ENCODE measurements at regions not wholly inside any gene's neighbourhood (a gene's known extent, or its start where the extent isn't known, plus 50 kb on each side); places are given as distances from the start of the nearest gene placed in this dataset.

DNA sequence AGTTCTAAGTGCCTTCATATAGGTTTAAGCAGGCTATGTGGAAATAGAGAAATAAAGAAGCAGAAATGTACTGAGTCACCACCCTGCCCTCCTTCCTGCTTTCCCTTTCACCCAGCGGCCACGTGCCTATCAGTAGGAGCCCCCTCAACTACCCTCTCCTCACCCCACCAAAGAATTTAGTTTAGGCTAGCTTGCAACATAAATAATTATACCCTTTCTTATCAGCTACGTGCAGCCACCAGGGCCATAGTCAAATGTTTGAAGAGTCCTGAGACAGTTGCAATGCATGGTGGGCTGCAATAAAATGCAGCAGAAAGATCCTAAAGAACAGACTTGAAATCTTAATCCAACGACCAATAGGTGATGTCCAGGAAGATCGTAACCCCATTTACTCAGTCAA is 101.2 kb downstream of the RTP5 start:
- TF ChIP-seq FOXM1 (IDR thresholded peaks at IDR 0.05; ENCODE audit: borderline replicate concordance, low read depth) (no peak), CEBPB (IDR thresholded peaks at IDR 0.05) (no peak), TEAD4 (IDR thresholded peaks at IDR 0.05) (no peak), ZBTB7A (IDR thresholded peaks at IDR 0.05; ENCODE audit: low read depth) (no peak), NFIC (IDR thresholded peaks at IDR 0.05) (no peak), RAD21 (IDR thresholded peaks at IDR 0.05; ENCODE audit: low read depth) (no peak), TCF12 (IDR thresholded peaks at IDR 0.05; ENCODE audit: low read depth) (no peak), TAF1 (IDR thresholded peaks at IDR 0.05; ENCODE audit: low read depth) (no peak), CREB1 (IDR thresholded peaks at IDR 0.05; ENCODE audit: low read depth) (no peak), EGR1 (IDR thresholded peaks at IDR 0.05) (no peak), MAX (IDR thresholded peaks at IDR 0.05) (no peak), YY1 (IDR thresholded peaks at IDR 0.05; ENCODE audit: low read depth) (no peak), EP300 (IDR thresholded peaks at IDR 0.05; ENCODE audit: borderline replicate concordance) (no peak)
- TF ChIP-seq, protein P1, sequence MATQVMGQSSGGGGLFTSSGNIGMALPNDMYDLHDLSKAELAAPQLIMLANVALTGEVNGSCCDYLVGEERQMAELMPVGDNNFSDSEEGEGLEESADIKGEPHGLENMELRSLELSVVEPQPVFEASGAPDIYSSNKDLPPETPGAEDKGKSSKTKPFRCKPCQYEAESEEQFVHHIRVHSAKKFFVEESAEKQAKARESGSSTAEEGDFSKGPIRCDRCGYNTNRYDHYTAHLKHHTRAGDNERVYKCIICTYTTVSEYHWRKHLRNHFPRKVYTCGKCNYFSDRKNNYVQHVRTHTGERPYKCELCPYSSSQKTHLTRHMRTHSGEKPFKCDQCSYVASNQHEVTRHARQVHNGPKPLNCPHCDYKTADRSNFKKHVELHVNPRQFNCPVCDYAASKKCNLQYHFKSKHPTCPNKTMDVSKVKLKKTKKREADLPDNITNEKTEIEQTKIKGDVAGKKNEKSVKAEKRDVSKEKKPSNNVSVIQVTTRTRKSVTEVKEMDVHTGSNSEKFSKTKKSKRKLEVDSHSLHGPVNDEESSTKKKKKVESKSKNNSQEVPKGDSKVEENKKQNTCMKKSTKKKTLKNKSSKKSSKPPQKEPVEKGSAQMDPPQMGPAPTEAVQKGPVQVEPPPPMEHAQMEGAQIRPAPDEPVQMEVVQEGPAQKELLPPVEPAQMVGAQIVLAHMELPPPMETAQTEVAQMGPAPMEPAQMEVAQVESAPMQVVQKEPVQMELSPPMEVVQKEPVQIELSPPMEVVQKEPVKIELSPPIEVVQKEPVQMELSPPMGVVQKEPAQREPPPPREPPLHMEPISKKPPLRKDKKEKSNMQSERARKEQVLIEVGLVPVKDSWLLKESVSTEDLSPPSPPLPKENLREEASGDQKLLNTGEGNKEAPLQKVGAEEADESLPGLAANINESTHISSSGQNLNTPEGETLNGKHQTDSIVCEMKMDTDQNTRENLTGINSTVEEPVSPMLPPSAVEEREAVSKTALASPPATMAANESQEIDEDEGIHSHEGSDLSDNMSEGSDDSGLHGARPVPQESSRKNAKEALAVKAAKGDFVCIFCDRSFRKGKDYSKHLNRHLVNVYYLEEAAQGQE (IDR thresholded peaks at IDR 0.05; ENCODE audit: low read depth), result no peak
- TF ChIP-seq, protein P2, sequence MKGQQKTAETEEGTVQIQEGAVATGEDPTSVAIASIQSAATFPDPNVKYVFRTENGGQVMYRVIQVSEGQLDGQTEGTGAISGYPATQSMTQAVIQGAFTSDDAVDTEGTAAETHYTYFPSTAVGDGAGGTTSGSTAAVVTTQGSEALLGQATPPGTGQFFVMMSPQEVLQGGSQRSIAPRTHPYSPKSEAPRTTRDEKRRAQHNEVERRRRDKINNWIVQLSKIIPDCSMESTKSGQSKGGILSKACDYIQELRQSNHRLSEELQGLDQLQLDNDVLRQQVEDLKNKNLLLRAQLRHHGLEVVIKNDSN (IDR thresholded peaks at IDR 0.05), result no peak

DNA sequence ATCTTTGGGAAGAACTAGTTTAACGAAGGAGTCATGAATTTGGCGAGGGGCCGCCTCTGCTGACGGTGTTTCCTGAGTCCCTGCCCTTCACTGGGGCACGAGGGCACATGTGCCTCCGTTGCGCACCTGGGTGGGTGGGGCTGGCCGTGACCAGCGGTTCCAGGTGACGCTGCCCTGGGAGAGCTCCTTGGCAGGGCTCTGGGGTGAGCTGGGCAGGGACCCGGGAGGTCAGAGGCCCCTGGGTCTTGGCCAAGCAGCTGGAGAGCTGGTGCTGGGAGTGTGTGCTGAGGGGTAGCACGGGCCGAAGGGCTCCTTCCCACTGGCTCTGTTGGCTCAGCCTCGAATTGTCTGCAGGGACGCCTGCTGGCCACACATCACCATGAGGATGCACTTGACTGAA is 104.6 kb downstream of the RTP5 start:
- TF ChIP-seq CEBPB (IDR thresholded peaks at IDR 0.05) (no peak), YY1 (IDR thresholded peaks at IDR 0.05; ENCODE audit: low read depth) (no peak)

GRCh38 chr2:241974851-241975592 is 105.5 kb downstream of the RTP5 start:
- TF ChIP-seq RAD21 (IDR thresholded peaks at IDR 0.05; ENCODE audit: low read depth), result no peak
- no peak for TF ChIP-seq TCF12 (IDR thresholded peaks at IDR 0.05; ENCODE audit: low read depth)
- no peak for TF ChIP-seq NFIC (IDR thresholded peaks at IDR 0.05)
- no peak for TF ChIP-seq EP300 (IDR thresholded peaks at IDR 0.05; ENCODE audit: borderline replicate concordance)
- TF ChIP-seq CEBPB (IDR thresholded peaks at IDR 0.05), result no peak
- TF ChIP-seq CREB1 (IDR thresholded peaks at IDR 0.05; ENCODE audit: low read depth), result no peak
- TF ChIP-seq MAX (IDR thresholded peaks at IDR 0.05), result no peak
- TF ChIP-seq, protein P2 (IDR thresholded peaks at IDR 0.05), result no peak
- TF ChIP-seq, protein P1 (IDR thresholded peaks at IDR 0.05; ENCODE audit: low read depth), result no peak
- TF ChIP-seq FOXM1 (IDR thresholded peaks at IDR 0.05; ENCODE audit: borderline replicate concordance, low read depth), result no peak
- TF ChIP-seq YY1 (IDR thresholded peaks at IDR 0.05; ENCODE audit: low read depth), result no peak
- no peak for TF ChIP-seq TAF1 (IDR thresholded peaks at IDR 0.05; ENCODE audit: low read depth)
- TF ChIP-seq EGR1 (IDR thresholded peaks at IDR 0.05), result no peak
- TF ChIP-seq ZBTB7A (IDR thresholded peaks at IDR 0.05; ENCODE audit: low read depth), result no peak
- no peak for TF ChIP-seq TEAD4 (IDR thresholded peaks at IDR 0.05)

DNA sequence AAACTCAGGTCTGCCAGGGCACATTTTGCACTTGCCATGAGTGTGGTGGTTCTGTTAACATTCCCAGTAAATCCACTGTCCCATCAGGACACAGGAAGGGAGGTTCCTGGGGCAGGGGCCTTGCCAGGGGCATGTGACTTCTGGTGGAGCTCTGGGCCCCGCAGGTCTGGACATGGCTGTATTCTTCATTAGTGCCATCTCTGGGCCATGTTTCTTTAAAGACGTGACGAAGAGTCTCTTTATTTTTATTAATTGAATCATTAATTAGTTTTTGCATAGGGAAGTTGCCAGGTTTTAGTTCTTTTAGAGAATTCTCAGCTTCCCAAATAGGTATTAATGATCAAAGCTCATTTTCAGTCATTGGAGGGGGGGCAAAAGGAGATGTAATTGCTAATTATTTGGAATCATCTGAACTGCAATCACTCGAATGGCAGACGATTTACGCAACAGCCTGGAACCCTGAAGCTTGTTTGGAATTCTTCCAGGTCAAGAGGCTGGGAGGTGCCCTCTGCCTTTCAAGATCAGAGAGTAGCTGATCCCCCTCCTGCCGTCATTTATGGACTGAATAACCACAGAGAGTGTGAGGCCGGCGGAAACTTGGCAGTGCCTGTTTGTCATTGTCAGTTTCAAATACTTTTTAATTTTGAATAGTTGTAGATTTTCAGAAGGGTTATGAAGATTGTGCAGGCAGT is 106.2 kb downstream of the RTP5 start:
- TF ChIP-seq TCF12 (IDR thresholded peaks at IDR 0.05; ENCODE audit: low read depth), result no peak
- peak; percentile 52; the same call in 1 of the 2 replicates for TF ChIP-seq NFIC (IDR thresholded peaks at IDR 0.05)
- peak; percentile 70 for TF ChIP-seq CEBPB (IDR thresholded peaks at IDR 0.05)

DNA sequence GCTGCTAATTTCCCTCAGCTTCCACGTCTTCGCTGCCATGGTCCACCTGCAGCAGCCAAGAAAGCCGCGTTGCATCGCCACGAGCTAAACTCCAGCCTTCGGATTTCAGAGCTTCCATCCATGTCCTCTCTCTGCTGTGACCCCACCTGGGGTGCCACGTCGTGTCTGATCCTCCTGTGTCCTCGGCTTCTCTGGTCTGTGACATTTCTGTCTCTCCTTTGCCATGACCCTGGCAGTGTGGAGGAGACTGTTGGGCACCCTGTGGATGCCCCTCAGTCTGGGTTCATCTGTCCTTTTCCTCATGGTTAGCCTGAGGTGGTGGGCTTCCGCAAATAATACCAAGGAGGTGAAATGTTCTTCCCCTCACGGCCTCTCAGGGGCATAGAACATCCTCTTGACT is 106.8 kb downstream of the RTP5 start:
- TF ChIP-seq YY1 (IDR thresholded peaks at IDR 0.05; ENCODE audit: low read depth), result no peak

GRCh38 chr2:241977557-241978300 is 108.2 kb downstream of the RTP5 start:
- TF ChIP-seq, protein P1 (IDR thresholded peaks at IDR 0.05; ENCODE audit: low read depth), result no peak
- TF ChIP-seq YY1 (IDR thresholded peaks at IDR 0.05; ENCODE audit: low read depth), result no peak
- TF ChIP-seq CEBPB (IDR thresholded peaks at IDR 0.05), result no peak
- TF ChIP-seq ZBTB7A (IDR thresholded peaks at IDR 0.05; ENCODE audit: low read depth), result no peak
- TF ChIP-seq CREB1 (IDR thresholded peaks at IDR 0.05; ENCODE audit: low read depth), result no peak
- TF ChIP-seq TEAD4 (IDR thresholded peaks at IDR 0.05), result no peak
- no peak for TF ChIP-seq EP300 (IDR thresholded peaks at IDR 0.05; ENCODE audit: borderline replicate concordance)
- TF ChIP-seq, protein P2 (IDR thresholded peaks at IDR 0.05), result no peak
- TF ChIP-seq MAX (IDR thresholded peaks at IDR 0.05), result no peak
- TF ChIP-seq EGR1 (IDR thresholded peaks at IDR 0.05), result no peak
- TF ChIP-seq RAD21 (IDR thresholded peaks at IDR 0.05; ENCODE audit: low read depth), result no peak
- no peak for TF ChIP-seq TAF1 (IDR thresholded peaks at IDR 0.05; ENCODE audit: low read depth)
- TF ChIP-seq FOXM1 (IDR thresholded peaks at IDR 0.05; ENCODE audit: borderline replicate concordance, low read depth), result no peak

Data from Ishikawa (cell line).